Lower leg skin (tissue), 4 donors: ENCODE measurements at regions not wholly inside any gene's neighbourhood (a gene's known extent, or its start where the extent isn't known, plus 50 kb on each side); places are given as distances from the start of the nearest gene placed in this dataset.

Experiments
- DNase-seq, 2 donors: peaks; one replicate each; pipeline ENCODE4 v3.0.0-alpha.2; 2019; ENCODE audit warnings: low spot score in 2 of 2
- H3K4me3 ChIP-seq: fragments of 200-600 bp; sonication (generic); 2 replicates; pipeline ENCODE4 v1.5.1; 2017; ENCODE audit warnings: mild to moderate bottlenecking, low read depth; ENCODE audit not compliant: poor library complexity, severe bottlenecking
- POLR2A ChIP-seq, 2 donors: fragments of 450-650 bp; IDR thresholded peaks; one replicate each; pipeline ENCODE4 v1.6.1; 2016 to 2017; ENCODE audit warnings: antibody characterized with exemption in 2 of 2, mild to moderate bottlenecking in 1 of 2, moderate library complexity in 1 of 2
- WGBS, 2 donors: methylation state at CpG; one replicate each; pipeline ENCODE4 v1.1.5; 2018; 5-methylcytosine and 5-hydroxymethylcytosine counted together
- intact Hi-C: fragments of 100-400 bp; cut with DNase I; formaldehyde crosslinking; loops from one replicate; pipeline ENCODE4 v1.15.0; 2023; ENCODE audit warnings: low total_unique reads
- TF ChIP-seq, protein P1 (sequence below), 3 donors: fragments of 450-650 bp; IDR thresholded peaks; one replicate each; pipeline ENCODE4 v1.5.1; 2016; ENCODE audit warnings: antibody characterized with exemption in 3 of 3, mild to moderate bottlenecking in 3 of 3, moderate library complexity in 2 of 3

- TF ChIP-seq, protein P1, sequence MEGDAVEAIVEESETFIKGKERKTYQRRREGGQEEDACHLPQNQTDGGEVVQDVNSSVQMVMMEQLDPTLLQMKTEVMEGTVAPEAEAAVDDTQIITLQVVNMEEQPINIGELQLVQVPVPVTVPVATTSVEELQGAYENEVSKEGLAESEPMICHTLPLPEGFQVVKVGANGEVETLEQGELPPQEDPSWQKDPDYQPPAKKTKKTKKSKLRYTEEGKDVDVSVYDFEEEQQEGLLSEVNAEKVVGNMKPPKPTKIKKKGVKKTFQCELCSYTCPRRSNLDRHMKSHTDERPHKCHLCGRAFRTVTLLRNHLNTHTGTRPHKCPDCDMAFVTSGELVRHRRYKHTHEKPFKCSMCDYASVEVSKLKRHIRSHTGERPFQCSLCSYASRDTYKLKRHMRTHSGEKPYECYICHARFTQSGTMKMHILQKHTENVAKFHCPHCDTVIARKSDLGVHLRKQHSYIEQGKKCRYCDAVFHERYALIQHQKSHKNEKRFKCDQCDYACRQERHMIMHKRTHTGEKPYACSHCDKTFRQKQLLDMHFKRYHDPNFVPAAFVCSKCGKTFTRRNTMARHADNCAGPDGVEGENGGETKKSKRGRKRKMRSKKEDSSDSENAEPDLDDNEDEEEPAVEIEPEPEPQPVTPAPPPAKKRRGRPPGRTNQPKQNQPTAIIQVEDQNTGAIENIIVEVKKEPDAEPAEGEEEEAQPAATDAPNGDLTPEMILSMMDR (IDR thresholded peaks at IDR 0.05) = no peak
- no peak for TF ChIP-seq POLR2A (IDR thresholded peaks at IDR 0.05)
- intact Hi-C loops = no loop called here
- H3K4me3 ChIP-seq = no peak overlapping the region
- 35 to 40% methylated on average over 2 of the region's 2 CpGs for WGBS, 2 donors
- DNase-seq = no peak
Measured at GRCh38 chr5:105146867-105147266, 1584.3 kb upstream of the NUDT12 start.

DNA sequence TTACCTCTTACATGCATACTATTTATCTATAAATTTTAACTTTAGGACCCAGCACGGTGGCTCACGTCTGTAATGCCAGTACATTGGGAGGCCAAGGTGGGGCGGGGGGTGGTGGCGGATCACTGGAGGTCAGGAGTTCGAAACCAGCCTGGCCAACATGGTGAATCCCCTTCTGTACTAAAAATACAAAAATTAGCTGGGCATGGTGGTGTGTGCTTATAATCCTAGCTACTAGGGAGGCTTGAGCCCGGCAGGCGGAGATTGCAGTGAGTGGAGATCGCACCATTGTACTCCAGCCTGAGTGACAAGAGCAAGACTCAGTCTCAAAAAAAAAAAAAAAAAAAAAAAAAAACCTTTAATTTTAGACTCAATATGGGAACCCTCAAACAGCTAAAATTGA, 1582.6 kb upstream of the NUDT12 start:
- no peak for TF ChIP-seq POLR2A (IDR thresholded peaks at IDR 0.05)
- 94 to 99% methylated on average over 8 of the region's 8 CpGs for WGBS, 2 donors
- no peak for DNase-seq
- intact Hi-C loops = no loop called here
- H3K4me3 ChIP-seq = no peak overlapping the region

- no peak for TF ChIP-seq POLR2A (IDR thresholded peaks at IDR 0.05)
- TF ChIP-seq, protein P1 (IDR thresholded peaks at IDR 0.05) = no peak
- no peak for DNase-seq
- no peak overlapping the region for H3K4me3 ChIP-seq
- intact Hi-C loops = no loop called here
Measured at GRCh38 chr5:105134328-105134727, 1571.7 kb upstream of the NUDT12 start.

DNA sequence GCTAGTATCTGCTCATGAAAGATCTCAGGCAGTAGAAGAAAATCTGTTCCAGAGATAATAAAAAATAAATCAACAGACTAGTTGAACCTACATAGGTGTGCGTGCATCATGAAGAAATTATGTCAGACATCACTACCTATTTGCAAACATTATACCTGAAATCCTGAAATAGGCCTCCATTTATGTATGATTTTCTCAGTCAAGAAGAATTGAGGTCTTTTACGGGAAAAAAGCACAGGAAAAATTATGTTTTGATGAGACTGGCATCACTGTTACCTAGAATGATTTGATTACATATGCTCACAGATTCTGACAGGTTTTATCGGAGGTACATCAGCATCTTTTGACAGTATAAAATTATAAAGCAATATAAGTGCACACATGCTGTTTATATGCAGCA, 1570.5 kb upstream of the NUDT12 start:
- no peak for DNase-seq
- no peak overlapping the region for H3K4me3 ChIP-seq
- TF ChIP-seq, protein P1 (IDR thresholded peaks at IDR 0.05) = no peak
- TF ChIP-seq POLR2A (IDR thresholded peaks at IDR 0.05) = no peak
- intact Hi-C loops = no loop called here
- WGBS, 2 donors = 70 to 71% methylated on average over 3 of the region's 3 CpGs

- no peak for DNase-seq
- H3K4me3 ChIP-seq = no peak overlapping the region
- TF ChIP-seq, protein P1 (IDR thresholded peaks at IDR 0.05) = no peak
- no peak for TF ChIP-seq POLR2A (IDR thresholded peaks at IDR 0.05)
- WGBS, 2 donors = 44 to 50% methylated on average over 1 of the region's 1 CpG
- intact Hi-C loops = no loop called here
Measured at GRCh38 chr5:105132581-105132980, 1570.0 kb upstream of the NUDT12 start.

DNA sequence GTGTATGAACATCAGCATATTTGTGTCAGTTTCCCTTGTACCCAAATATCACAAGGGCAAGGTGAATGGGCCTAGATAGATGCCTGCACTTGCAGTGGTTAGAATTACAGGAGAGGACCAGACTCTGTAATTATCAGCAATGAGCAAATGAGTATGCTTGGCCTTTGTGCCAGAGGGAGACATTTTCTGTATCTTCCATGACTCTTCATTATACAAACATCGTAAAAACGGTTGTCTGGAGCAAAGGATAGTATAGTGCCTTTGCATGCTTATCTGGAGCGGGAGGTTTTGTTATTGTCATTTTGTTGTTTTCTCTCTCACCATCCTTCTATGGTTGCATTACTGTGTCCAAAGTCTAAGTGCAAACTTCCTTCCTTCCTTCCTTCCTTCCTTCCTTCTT, 1568.5 kb upstream of the NUDT12 start:
- intact Hi-C loops = no loop called here
- DNase-seq = no peak
- 94 to 96% methylated on average over 3 of the region's 3 CpGs for WGBS, 2 donors
- TF ChIP-seq, protein P1 (IDR thresholded peaks at IDR 0.05) = no peak
- no peak for TF ChIP-seq POLR2A (IDR thresholded peaks at IDR 0.05)
- no peak overlapping the region for H3K4me3 ChIP-seq
